DOHH2 (cell line): ENCODE measurements at regions not wholly inside any gene's neighbourhood (a gene's known extent, or its start where the extent isn't known, plus 50 kb on each side); places are given as distances from the start of the nearest gene placed in this dataset.

Experiments
- H3F3A ChIP-seq: fragments of 200-600 bp; sonication (generic), shearing (Covaris generic); 2 replicates; pipeline ENCODE4 v1.6.0; 2016; ENCODE audit warnings: antibody characterized with exemption, mild to moderate bottlenecking; ENCODE audit not compliant: control insufficient read depth, insufficient read depth
- H3K27ac ChIP-seq: fragments of 200-600 bp; sonication (generic); 2 replicates; pipeline ENCODE4 v1.5.1; 2014; ENCODE audit warnings: low read depth, mild to moderate bottlenecking, low read length, moderate library complexity
- H3K27me3 ChIP-seq: fragments of 200-600 bp; sonication (generic); 2 replicates; pipeline ENCODE4 v1.6.1; 2014; ENCODE audit warnings: mild to moderate bottlenecking, low read length, mixed read lengths; ENCODE audit not compliant: control insufficient read depth
- H3K36me3 ChIP-seq: fragments of 200-600 bp; sonication (generic); 2 replicates; pipeline ENCODE4 v1.6.1; 2014; ENCODE audit warnings: mild to moderate bottlenecking, low read length, moderate library complexity, mixed read lengths; ENCODE audit not compliant: control insufficient read depth
- H3K4me1 ChIP-seq: fragments of 200-600 bp; sonication (generic); 2 replicates; pipeline ENCODE4 v1.6.1; 2014; ENCODE audit warnings: mild to moderate bottlenecking, low read length, mixed read lengths; ENCODE audit not compliant: control insufficient read depth
- H3K4me2 ChIP-seq: fragments of 200-600 bp; sonication (generic); 2 replicates; pipeline ENCODE4 v1.6.0; 2014; ENCODE audit warnings: mild to moderate bottlenecking, low read length, moderate library complexity
- H3K4me3 ChIP-seq: fragments of 200-600 bp; sonication (generic); 2 replicates; pipeline ENCODE4 v1.5.1; 2014; ENCODE audit warnings: mild to moderate bottlenecking, low read length, mixed read lengths
- H3K79me2 ChIP-seq: fragments of 200-600 bp; sonication (generic); 2 replicates; pipeline ENCODE4 v1.6.1; 2014; ENCODE audit warnings: mild to moderate bottlenecking, low read length, mixed read lengths; ENCODE audit not compliant: control insufficient read depth
- H3K9me2 ChIP-seq: fragments of 200-600 bp; sonication (generic); replicated peaks from 2 replicates; pipeline ENCODE4 v1.6.1; 2014; ENCODE audit warnings: mild to moderate bottlenecking, low read length, mixed read lengths; ENCODE audit not compliant: control insufficient read depth
- H3K9me3 ChIP-seq: fragments of 200-600 bp; sonication (generic); 2 replicates; pipeline ENCODE4 v1.6.1; 2014; ENCODE audit warnings: antibody characterized with exemption, low read length, mixed read lengths; ENCODE audit not compliant: control insufficient read depth, insufficient read depth
- H4K20me1 ChIP-seq: fragments of 200-600 bp; sonication (generic); 2 replicates; pipeline ENCODE4 v1.6.0; 2014; ENCODE audit warnings: low read depth, mild to moderate bottlenecking, antibody characterized with exemption, low read length, moderate library complexity; ENCODE audit not compliant: control insufficient read depth, insufficient read depth
- CTCF ChIP-seq: fragments of 200-600 bp; sonication (generic); IDR thresholded peaks from one replicate; pipeline ENCODE4 v1.5.1; 2014; ENCODE audit warnings: antibody characterized with exemption, mild to moderate bottlenecking, low read depth, low read length; ENCODE audit not compliant: poor library complexity, severe bottlenecking
- EZH2phosphoT487 ChIP-seq: fragments of 200-600 bp; sonication (generic); IDR thresholded peaks from 2 replicates; pipeline ENCODE4 v1.6.1; 2017; ENCODE audit warnings: borderline replicate concordance, mild to moderate bottlenecking, antibody characterized with exemption, low read length, moderate library complexity, mixed read lengths

DNA sequence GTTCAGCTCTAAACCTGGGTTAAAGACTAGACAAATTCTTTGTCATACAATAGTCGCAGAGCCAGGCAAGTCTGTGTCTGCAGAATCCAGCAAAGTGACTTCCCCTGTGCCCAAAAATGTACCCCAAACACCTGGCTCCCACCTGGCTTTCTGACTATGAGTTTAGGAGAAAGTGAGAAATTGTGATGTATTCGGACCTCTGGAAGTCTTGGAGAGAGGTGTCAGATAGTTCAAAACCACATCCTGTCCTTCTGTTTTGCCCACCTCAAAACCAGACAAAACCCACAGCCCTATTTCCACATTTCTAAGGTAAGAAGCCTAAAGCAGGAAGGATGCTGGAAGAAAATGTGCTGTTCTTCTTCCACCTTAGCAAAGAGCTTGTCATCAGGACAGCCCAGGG is 63.8 kb upstream of the CLMP start:
- Histone ChIP-seq H3K9me3 (peaks cover 11% of the 10 kb centered on the region; the same call in 1 of the 2 replicates), H3F3A (peaks cover 10% of the 10 kb centered on the region), H3K36me3 (peaks cover under 1% of the 10 kb centered on the region; the same call in 1 of the 2 replicates), H3K27me3 (no peaks in the 10 kb centered on the region), H3K4me3 (no peak overlapping the region), H3K4me2 (no peak overlapping the region), H3K4me1 (peaks cover 34% of the 10 kb centered on the region), H3K27ac (no peak overlapping the region), H3K9me2 (no peaks in the 10 kb centered on the region), H3K79me2 (no peaks in the 10 kb centered on the region), H4K20me1 (no peaks in the 10 kb centered on the region)
- TF ChIP-seq EZH2phosphoT487: no peak

- H4K20me1 ChIP-seq: no peaks in the 10 kb centered on the region
- H3K4me3 ChIP-seq: no peak overlapping the region
- H3K9me2 ChIP-seq: no peaks in the 10 kb centered on the region
- peaks cover 20% of the 10 kb centered on the region for H3K4me1 ChIP-seq
- H3K27me3 ChIP-seq: no peaks in the 10 kb centered on the region
- H3K9me3 ChIP-seq: peaks cover 11% of the 10 kb centered on the region; the same call in 1 of the 2 replicates
- no peaks in the 10 kb centered on the region for H3K36me3 ChIP-seq
- no peaks in the 10 kb centered on the region for H3K79me2 ChIP-seq
- TF ChIP-seq EZH2phosphoT487 (no peak), CTCF (no peak)
- H3K27ac ChIP-seq: no peak overlapping the region
- no peak overlapping the region for H3K4me2 ChIP-seq
- peaks cover under 1% of the 10 kb centered on the region; the same call in 1 of the 2 replicates for H3F3A ChIP-seq
Observed at GRCh38 chr11:123257370-123257769, 62.3 kb upstream of the CLMP start.

DNA sequence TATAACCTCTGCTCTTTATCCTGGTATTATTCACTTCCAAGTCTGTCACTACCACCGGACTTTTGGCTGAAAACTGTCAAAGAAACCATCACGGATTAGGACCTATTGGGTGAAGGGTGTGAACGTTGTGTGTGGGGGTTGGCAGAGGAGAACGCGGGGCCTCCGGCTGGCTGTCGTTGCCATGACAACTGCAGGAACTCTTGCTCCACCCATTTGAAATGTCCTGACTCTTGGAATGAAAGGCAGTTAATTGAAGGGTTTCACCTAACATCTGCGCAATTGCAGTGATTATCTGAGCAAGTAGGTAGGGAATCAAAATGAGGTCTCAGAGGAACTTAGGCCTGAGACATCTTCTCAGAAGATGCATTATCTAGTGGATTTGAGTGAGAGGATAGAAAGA is 60.9 kb upstream of the CLMP start:
- no peaks in the 10 kb centered on the region for H3F3A ChIP-seq
- H3K27ac ChIP-seq: no peak overlapping the region
- H3K9me2 ChIP-seq: no peaks in the 10 kb centered on the region
- TF ChIP-seq EZH2phosphoT487: no peak
- TF ChIP-seq CTCF: no peak
- no peaks in the 10 kb centered on the region for H4K20me1 ChIP-seq
- peaks cover 8% of the 10 kb centered on the region for H3K4me1 ChIP-seq
- no peaks in the 10 kb centered on the region for H3K27me3 ChIP-seq
- H3K4me3 ChIP-seq: no peak overlapping the region
- H3K4me2 ChIP-seq: no peak overlapping the region
- H3K9me3 ChIP-seq: peaks cover 11% of the 10 kb centered on the region; the same call in 1 of the 2 replicates
- H3K79me2 ChIP-seq: no peaks in the 10 kb centered on the region
- no peaks in the 10 kb centered on the region for H3K36me3 ChIP-seq

- H3K36me3 ChIP-seq: no peaks in the 10 kb centered on the region
- no peak overlapping the region for H3K4me2 ChIP-seq
- H3F3A ChIP-seq: no peaks in the 10 kb centered on the region
- H3K4me1 ChIP-seq: peaks cover 8% of the 10 kb centered on the region
- no peak for TF ChIP-seq EZH2phosphoT487
- no peaks in the 10 kb centered on the region for H3K9me2 ChIP-seq
- no peak overlapping the region for H3K27ac ChIP-seq
- H3K79me2 ChIP-seq: no peaks in the 10 kb centered on the region
- H3K27me3 ChIP-seq: no peaks in the 10 kb centered on the region
- no peak overlapping the region for H3K4me3 ChIP-seq
- H4K20me1 ChIP-seq: no peaks in the 10 kb centered on the region
- peaks cover 7% of the 10 kb centered on the region; the same call in 1 of the 2 replicates for H3K9me3 ChIP-seq
Observed at GRCh38 chr11:123254357-123254756, 59.3 kb upstream of the CLMP start.
